ENCODE measurements at regions not wholly inside any gene's neighbourhood (a gene's known extent, or its start where the extent isn't known, plus 50 kb on each side); places are given as distances from the start of the nearest gene placed in this dataset.
A peak's percentile ranks its signal among the peaks of the same experiment; 100 is the strongest.

GRCh38 chr3:194738254-194739093, 52.8 kb downstream of the FAM43A start:
- H3K36me3 ChIP-seq (ENCODE audit: low read depth): no peaks in the 10 kb centered on the region
- H3K4me3 ChIP-seq: no peak overlapping the region
- H3K9me3 ChIP-seq (ENCODE audit: insufficient read depth, low read depth): peaks cover 7% of the 10 kb centered on the region; the same call in 1 of the 2 replicates
- no peaks in the 10 kb centered on the region for H4K20me1 ChIP-seq (ENCODE audit: insufficient read depth)
- intact Hi-C loops (cut with micrococcal nuclease; ENCODE audit: unreplicated experiment): no loop called here
- no peaks in the 10 kb centered on the region for H3K9me2 ChIP-seq (ENCODE audit: insufficient read depth)
- DNase-seq: no peak
- no peak overlapping the region for H3K27ac ChIP-seq
- H2AFZ ChIP-seq: no peak overlapping the region
- H3K27me3 ChIP-seq (ENCODE audit: insufficient read depth, low read depth): no peaks in the 10 kb centered on the region
- no peaks in the 10 kb centered on the region for H3K79me2 ChIP-seq (ENCODE audit: low read depth)
- peaks cover 28% of the 10 kb centered on the region for H3F3A ChIP-seq (ENCODE audit: insufficient read depth, low read depth)
- H3K4me1 ChIP-seq (replicated peaks; ENCODE audit: insufficient read depth): peaks cover 42% of the 10 kb centered on the region
- CTCF ChIA-PET: no interaction called here
- H3K4me2 ChIP-seq: no peak overlapping the region
- BruUV-seq (replicated peaks): no TSS peak
- POLR2A ChIA-PET (ENCODE audit: unreplicated experiment): no interaction called here
- TF ChIP-seq EZH2 (IDR thresholded peaks at IDR 0.05; ENCODE audit: low read depth): no peak
- TF ChIP-seq, protein P1, sequence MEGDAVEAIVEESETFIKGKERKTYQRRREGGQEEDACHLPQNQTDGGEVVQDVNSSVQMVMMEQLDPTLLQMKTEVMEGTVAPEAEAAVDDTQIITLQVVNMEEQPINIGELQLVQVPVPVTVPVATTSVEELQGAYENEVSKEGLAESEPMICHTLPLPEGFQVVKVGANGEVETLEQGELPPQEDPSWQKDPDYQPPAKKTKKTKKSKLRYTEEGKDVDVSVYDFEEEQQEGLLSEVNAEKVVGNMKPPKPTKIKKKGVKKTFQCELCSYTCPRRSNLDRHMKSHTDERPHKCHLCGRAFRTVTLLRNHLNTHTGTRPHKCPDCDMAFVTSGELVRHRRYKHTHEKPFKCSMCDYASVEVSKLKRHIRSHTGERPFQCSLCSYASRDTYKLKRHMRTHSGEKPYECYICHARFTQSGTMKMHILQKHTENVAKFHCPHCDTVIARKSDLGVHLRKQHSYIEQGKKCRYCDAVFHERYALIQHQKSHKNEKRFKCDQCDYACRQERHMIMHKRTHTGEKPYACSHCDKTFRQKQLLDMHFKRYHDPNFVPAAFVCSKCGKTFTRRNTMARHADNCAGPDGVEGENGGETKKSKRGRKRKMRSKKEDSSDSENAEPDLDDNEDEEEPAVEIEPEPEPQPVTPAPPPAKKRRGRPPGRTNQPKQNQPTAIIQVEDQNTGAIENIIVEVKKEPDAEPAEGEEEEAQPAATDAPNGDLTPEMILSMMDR (conservative IDR thresholded peaks at IDR 0.05): no peak

- intact Hi-C loops (cut with micrococcal nuclease; ENCODE audit: unreplicated experiment): loop anchor here (2.0 kb wide), 1 partner anchor 29 kb away; no protein-coding TSS in a partner anchor
- no TSS peak for BruUV-seq (replicated peaks)
- DNase-seq: peak; percentile 26 to 91
- Histone ChIP-seq H3K27me3 (ENCODE audit: insufficient read depth, low read depth) (no peaks in the 10 kb centered on the region), H3K27ac (peak overlapping the region; percentile 80), H3F3A (ENCODE audit: insufficient read depth, low read depth) (peaks cover 28% of the 10 kb centered on the region), H3K9me3 (ENCODE audit: insufficient read depth, low read depth) (peaks cover 7% of the 10 kb centered on the region; the same call in 1 of the 2 replicates), H3K4me2 (peak overlapping the region; percentile 73), H3K79me2 (ENCODE audit: low read depth) (no peaks in the 10 kb centered on the region), H3K36me3 (ENCODE audit: low read depth) (no peaks in the 10 kb centered on the region), H3K4me3 (no peak overlapping the region), H3K9me2 (ENCODE audit: insufficient read depth) (no peaks in the 10 kb centered on the region), H4K20me1 (ENCODE audit: insufficient read depth) (no peaks in the 10 kb centered on the region), H2AFZ (no peak overlapping the region), H3K4me1 (replicated peaks; ENCODE audit: insufficient read depth) (peaks cover 42% of the 10 kb centered on the region)
- CTCF ChIA-PET: interaction anchor here (0.6 kb wide), 1 partner anchor 132 kb away, joined by 3 read pairs; no protein-coding TSS in a partner anchor
- POLR2A ChIA-PET (ENCODE audit: unreplicated experiment): no interaction called here
- TF ChIP-seq EZH2 (IDR thresholded peaks at IDR 0.05; ENCODE audit: low read depth): no peak
- TF ChIP-seq, protein P1 (conservative IDR thresholded peaks at IDR 0.05): no peak
Observed at GRCh38 chr3:194739498-194740284, 54.0 kb downstream of the FAM43A start.

DNA sequence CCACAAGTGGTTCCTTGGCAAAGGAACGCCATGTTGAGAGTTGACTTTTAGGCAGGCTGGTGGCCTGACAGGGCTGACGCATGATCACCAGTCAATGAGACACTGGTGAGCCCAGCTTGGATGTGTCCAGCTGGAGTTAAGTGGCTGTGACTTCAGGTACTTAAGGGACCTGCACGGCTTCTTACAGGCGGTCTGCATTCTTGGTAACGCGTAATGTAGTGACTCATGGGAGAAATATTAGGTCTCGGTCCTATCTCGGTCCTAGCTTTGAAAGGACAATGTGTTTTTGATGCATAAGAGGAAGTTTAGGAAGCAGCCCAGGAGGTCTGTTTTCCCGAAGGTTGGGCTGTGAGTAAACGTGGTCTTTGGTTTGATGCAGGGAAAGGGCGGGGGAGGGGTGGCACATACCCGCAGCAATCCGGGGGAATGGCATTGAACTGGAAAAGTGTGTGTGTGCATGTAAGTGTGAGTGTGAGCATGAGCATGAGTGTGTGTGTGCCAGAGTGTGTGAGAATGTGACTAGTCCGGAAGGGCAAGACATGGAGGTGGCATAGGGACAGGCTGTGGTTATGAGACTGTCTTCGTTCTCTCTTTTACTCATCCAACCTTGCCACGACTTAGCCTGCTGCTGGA, 55.3 kb downstream of the FAM43A start:
- Histone ChIP-seq H3K9me3 (ENCODE audit: insufficient read depth, low read depth) (no peaks in the 10 kb centered on the region), H4K20me1 (ENCODE audit: insufficient read depth) (no peaks in the 10 kb centered on the region), H3K36me3 (ENCODE audit: low read depth) (no peaks in the 10 kb centered on the region), H3K27me3 (ENCODE audit: insufficient read depth, low read depth) (no peaks in the 10 kb centered on the region), H3K9me2 (ENCODE audit: insufficient read depth) (no peaks in the 10 kb centered on the region), H3K4me1 (replicated peaks; ENCODE audit: insufficient read depth) (peaks cover 42% of the 10 kb centered on the region), H3F3A (ENCODE audit: insufficient read depth, low read depth) (peaks cover 28% of the 10 kb centered on the region), H3K4me2 (peak overlapping the region; percentile 73), H3K79me2 (ENCODE audit: low read depth) (no peaks in the 10 kb centered on the region), H3K27ac (peak overlapping the region; percentile 80), H2AFZ (peak overlapping the region; percentile 58), H3K4me3 (peak overlapping the region; percentile 30; the same call in 1 of the 2 replicates)
- TF ChIP-seq EZH2 (IDR thresholded peaks at IDR 0.05; ENCODE audit: low read depth): no peak
- TF ChIP-seq, protein P1 (conservative IDR thresholded peaks at IDR 0.05): no peak
- DNase-seq: peak; percentile 86 to 100
- CTCF ChIA-PET: interaction anchor here (0.6 to 0.9 kb wide), 4 partner anchors 11 to 292 kb away, joined by 5 to 13 read pairs (median 6); no protein-coding TSS in a partner anchor
- intact Hi-C loops (cut with micrococcal nuclease; ENCODE audit: unreplicated experiment): loop anchor here (1.0 to 2.0 kb wide), 6 partner anchors 26 to 365 kb away; partner anchors contain the start of gene FAM43A
- no TSS peak for BruUV-seq (replicated peaks)
- POLR2A ChIA-PET (ENCODE audit: unreplicated experiment): interaction anchor here (0.5 to 0.9 kb wide), 9 partner anchors 12 to 663 kb away, joined by 3 to 45 read pairs (median 9); no protein-coding TSS in a partner anchor
